Sciatic nerve (tissue), 2 donors: ENCODE measurements at regions not wholly inside any gene's neighbourhood (a gene's known extent, or its start where the extent isn't known, plus 50 kb on each side); places are given as distances from the start of the nearest gene placed in this dataset.
A peak's percentile ranks its signal among the peaks of the same experiment; 100 is the strongest.

Experiments used
- ATAC-seq: fragments of 200-7000 bp; cut with Tn5 transposase; one replicate; pipeline ENCODE4 v1.9.1; 2020; ENCODE audit warnings: mild to moderate bottlenecking, moderate library complexity
- DNase-seq: peaks from one replicate; pipeline ENCODE4 v3.0.0-alpha.2; 2020; ENCODE audit warnings: low spot score
- intact Hi-C: fragments of 100-400 bp; cut with DNase I; formaldehyde crosslinking; loops from one replicate; pipeline ENCODE4 v1.14.2; 2022
- donor health status: DM: no; HTN: no; CAD: no.
- donor health status: DM: no; HTN: no; CAD: no.

GRCh38 chr11:19370100-19370861 lies 129.5 kb upstream of the E2F8 start:
- DNase-seq (peak; percentile 68), ATAC-seq (peak; percentile 96)
- intact Hi-C loops = no loop called here

DNA sequence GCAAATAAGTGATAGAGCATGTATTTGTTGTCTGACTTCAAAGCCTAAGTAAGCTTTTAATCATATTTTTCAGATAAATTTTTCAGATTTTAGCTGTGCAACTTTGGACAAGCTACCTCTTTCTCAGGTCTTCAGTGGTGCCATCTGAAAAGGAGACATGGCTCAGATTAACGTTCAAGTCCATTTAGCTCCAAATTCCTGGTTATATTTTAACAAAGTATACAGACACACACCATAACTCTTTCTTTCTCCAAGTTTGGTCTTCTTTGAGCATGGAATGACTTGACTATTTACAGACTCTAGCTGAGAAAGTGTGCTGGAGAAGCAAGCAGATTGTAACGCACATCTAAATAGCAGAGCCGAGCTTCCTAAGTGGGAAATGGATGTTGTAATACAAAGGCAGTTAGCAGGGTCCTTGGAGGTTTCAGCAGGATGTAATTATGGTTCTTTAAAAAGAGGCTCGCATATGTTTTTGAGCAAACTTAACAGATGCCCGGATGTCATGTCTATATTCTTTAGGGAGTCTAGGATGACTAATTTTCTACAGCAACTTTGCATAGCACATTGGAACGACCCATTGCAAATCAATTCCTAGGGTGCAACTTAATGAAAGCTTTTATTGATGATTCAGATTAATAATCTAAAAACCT lies 128.1 kb upstream of the E2F8 start:
- DNase-seq (no peak), ATAC-seq (no peak)

GRCh38 chr11:19366992-19367709 lies 126.4 kb upstream of the E2F8 start:
- ATAC-seq (peak; percentile 39), DNase-seq (no peak)
- intact Hi-C loops = no loop called here

More for the DNA sequence above, 128.1 kb upstream of the E2F8 start:
- intact Hi-C loops = no loop called here

- no peak for DNase-seq
- intact Hi-C loops = no loop called here
- no peak for ATAC-seq
Observed at GRCh38 chr11:19365743-19366410, 125.1 kb upstream of the E2F8 start.

DNA sequence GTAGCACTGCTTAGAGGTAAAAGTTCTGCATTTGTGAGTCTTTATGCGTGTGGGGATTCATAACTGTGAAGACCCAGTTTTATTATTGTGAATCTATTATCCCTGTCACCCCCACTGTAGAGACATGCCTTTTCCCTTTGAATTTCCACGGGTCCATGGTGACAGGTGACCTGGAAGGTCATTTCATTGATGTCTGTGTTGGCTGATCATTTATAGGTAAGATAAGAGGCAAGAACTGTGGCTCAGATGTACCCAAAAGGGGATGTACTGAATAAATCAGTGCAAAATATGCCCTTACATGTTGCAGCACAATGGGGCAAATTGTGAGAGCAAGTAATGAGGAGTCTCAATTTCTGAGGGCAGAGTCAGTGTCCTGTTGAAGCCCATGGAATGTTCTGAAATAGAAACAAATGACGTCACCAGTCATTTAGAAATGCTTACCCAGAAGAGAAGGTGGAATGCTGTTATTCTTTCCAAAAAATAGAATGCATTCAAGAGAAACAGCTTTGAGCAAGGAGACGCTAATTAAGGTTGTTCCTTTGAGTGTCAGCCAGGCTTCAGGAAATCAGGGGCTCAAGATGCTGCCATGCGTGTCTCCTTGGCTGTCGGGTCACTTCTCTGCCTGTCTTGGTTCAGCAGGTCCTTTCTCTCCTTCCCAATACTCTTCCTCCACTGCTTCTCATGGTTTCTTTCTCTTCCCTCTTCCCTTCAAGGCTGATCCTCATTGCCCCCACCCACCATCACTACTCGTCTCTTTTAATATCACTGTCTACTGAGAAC lies 118.7 kb upstream of the E2F8 start:
- no peak for DNase-seq
- no peak for ATAC-seq
- intact Hi-C loops = no loop called here

DNA sequence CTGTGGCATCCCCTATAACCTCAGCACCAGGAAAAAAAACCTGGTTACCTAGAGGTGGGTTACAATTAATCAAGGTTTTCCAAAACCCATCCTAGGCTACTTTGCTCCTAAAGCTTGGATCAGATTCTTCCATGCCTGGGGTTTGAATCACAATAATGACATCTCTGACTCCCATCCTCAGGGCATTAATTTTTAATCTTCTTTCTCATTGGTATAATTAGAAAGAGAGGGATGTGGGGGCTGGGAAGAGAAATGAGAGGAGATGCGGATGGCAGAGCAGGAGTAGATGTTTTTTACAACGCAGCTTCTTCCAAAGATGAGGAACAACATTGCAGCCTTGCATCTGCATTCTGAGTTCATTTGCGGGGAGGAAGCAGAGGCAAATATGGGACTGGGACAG lies 117.2 kb upstream of the E2F8 start:
- no peak for ATAC-seq
- no peak for DNase-seq
- intact Hi-C loops = no loop called here

GRCh38 chr11:19355601-19356000 lies 114.9 kb upstream of the E2F8 start:
- DNase-seq (no peak), ATAC-seq (no peak)
- intact Hi-C loops = no loop called here

DNA sequence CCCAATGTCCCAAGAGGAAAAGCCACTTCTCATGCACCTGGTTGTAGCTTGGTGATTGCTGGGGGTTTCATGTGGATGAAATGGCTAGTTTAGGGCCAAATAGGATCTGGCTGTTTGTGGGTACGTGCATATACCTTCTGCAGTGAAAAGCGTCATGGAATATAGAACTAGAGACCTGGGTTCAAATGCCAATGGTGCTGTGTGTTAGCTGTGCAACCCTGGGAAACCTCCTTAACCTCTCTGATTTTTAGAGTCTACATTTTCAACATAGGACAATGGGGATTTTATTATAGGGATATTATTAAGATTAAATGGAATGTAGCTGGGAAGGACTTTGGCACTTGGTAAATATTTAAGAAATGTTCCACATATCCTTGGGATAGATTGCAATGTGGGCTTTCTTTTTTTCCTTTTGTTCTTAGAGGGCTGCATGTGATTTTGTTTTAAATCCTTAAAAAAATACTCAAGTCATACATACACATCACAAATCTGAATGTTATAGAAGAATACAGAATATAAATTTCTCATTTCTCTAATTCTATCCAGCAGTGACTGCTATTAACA lies 112.6 kb upstream of the E2F8 start:
- no peak for DNase-seq
- no peak for ATAC-seq
- intact Hi-C loops = no loop called here

DNA sequence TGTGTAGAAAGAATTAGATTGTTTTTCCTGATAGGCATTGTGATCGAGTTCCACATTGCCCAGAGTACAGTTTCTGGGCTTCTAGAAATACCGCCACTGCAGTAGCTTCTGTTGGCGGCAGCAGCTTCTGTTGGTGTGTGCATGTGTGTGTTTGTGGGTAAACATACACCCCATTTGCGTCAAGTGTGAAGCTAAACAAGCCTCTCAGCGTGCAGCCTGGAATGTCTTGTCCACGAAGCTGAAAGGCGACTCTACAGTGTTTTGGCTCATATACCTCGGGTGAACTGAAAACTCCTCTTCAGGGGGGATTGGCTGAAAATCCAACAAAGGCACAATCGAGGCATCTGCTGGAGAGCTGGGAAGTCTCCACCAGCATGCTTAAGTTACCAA lies 112.0 kb upstream of the E2F8 start:
- ATAC-seq = no peak
- no peak for DNase-seq
- intact Hi-C loops = no loop called here

DNA sequence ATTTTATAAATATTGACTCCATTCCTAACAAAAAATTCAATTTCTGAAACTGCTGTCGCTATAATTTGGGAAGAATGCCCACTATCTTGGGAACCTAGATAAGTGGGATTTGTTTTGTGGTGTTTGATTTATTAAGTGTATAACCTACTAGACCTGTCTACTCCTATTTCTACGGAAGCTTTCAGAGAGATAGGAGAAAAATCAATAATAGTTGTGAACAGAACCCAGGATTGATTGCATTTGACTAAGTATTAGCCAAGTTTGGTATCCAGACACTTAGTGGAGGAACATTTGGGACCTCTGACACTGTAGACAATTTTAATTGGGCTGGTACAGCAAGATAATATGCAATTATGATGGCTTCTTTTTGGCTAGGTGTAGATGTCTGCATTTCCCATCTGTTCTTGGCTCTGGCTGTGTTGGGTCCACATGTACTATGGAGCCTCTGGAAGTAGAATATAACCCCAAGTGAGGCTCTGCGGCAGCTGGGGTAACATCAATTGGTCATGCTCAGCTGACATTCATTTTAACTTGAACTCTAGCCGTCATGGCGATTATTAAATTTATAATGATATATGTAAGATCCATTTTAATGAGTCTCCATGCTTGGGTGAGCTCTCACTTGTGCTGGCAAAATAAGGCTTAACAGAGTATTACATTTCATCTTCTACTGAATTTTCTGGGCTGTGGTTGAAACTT lies 111.5 kb upstream of the E2F8 start:
- no peak for ATAC-seq
- no peak for DNase-seq
- intact Hi-C loops = no loop called here

DNA sequence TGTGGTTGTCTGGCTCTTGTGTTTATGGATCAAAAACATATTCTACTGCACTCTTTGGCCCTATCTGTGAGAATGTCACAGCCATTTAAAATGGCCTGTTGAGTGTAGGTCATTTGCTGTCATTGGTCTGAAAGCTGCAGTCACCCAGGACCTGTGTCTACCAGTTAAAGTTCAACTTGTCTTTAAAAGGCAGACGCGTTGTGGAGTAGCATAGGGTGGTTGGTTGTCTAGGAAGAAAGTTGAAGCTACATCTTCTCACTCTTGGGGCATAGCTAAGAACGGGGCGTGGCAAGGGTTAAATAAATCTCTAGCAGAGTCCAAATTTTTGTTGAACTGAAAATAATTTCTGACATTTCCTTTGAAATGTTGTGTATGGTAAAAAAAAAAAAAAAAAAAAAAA lies 110.7 kb upstream of the E2F8 start:
- intact Hi-C loops = no loop called here
- ATAC-seq (no peak), DNase-seq (no peak)

DNA sequence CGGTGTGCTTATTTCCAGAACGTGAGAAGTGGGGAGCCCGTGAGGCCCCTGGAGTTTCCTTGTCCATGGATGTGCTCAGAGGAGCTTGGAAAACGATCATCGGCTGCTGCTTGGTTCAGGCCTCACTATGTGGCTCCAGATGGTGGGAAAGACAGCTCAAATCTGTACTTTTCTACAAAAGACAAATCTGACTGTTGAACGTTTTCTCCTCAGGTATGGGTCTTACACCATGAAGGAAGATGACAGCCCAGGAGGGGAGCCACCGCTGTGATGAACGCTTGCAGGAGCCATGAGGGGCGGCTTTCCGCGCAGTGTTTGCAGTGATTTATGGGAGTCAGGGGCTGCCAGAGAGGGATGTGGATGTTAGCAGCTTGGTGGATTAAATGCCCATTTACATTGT lies 109.4 kb upstream of the E2F8 start:
- DNase-seq = no peak
- ATAC-seq = no peak
- intact Hi-C loops = no loop called here

- ATAC-seq = no peak
- intact Hi-C loops = no loop called here
- DNase-seq = no peak
Observed at GRCh38 chr11:19349340-19350025, 108.7 kb upstream of the E2F8 start.

DNA sequence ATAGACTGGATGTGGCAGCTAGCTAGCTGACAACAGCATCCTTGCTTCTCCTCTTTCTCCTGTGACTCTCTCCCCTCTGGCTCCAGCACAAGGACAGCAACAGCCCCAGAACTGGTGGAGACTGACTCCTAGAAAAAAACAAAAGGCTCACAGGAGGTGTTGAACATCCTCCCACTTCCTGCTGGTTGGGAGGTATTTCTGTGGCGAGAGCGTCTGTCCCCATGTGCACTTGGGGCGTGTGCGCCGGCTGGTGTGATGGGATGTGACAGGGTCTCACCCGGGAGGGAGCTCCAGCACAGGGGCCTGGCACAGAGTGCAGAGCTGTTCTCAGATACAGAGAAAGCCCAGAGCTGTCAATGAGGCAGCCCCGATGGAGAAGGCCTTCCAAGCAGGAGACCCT lies 107.2 kb upstream of the E2F8 start:
- intact Hi-C loops = no loop called here
- ATAC-seq (no peak), DNase-seq (no peak)

DNA sequence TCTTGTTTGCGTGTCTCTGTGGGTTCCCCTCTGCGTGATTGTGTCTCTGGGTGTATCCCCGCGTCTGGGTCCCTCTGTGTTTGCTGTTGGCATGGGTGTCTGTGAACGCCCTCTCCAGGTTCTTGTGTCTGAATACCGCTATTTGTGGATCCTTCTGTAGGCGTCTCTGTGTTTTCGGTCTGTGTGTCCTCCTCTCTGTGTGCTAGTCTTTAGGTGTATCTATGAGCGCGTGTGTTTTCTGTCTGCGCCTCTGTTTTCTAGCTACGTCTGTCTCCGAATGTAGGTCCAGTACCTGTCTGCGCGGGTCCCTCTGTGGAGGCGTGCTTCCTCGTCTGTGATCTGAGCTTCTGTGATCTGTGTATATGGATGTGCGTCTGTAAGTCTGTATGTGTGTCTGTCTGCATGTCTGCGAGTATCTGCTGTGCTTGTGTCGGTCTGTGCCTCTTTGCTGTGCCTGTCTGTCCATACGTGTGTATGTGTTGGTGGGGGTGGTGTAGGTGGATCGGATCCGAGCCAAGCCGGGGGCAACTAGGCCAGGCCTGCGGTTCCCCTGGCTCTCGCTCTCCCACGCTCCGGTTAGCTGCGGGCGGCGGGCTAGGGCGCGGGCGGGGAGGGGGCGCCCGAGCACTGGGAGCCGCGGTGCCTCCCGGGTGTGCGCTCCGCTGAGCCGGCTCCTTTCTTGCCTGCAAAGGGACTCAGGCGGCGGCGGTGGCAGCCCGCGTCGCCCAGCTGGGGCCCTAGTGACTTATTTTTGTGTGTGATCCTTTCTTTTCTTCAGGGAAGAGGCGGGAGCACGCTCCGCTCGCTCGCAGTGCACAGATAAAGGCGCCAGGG lies 105.3 kb upstream of the E2F8 start:
- ATAC-seq (peak; percentile 74), DNase-seq (no peak)
- intact Hi-C loops = no loop called here

- peak; percentile 60 for ATAC-seq
Observed at GRCh38 chr11:19345519-19345847, 104.7 kb upstream of the E2F8 start.

More at GRCh38 chr11:19345519-19345847, 104.7 kb upstream of the E2F8 start:
- intact Hi-C loops = no loop called here
- DNase-seq = no peak
